Cardiac muscle cell (in vitro differentiated cells and primary cell): ENCODE measurements at regions not wholly inside any gene's neighbourhood (a gene's known extent, or its start where the extent isn't known, plus 50 kb on each side); places are given as distances from the start of the nearest gene placed in this dataset.

Source experiments
- DNase-seq, 2 donors: peaks; one replicate each; pipeline versions ENCODE4 v3.0.0 to v3.0.0-alpha.2; 2010 to 2017; ENCODE audit warnings: low read depth in 1 of 2, low spot score in 1 of 2
- H3K27ac ChIP-seq: fragments of 200-600 bp; sonication (generic); 2 replicates; pipeline ENCODE4 v1.5.1; 2016
- H3K27me3 ChIP-seq: fragments of 200-600 bp; sonication (generic); 2 replicates; pipeline ENCODE4 v1.6.0; 2016; ENCODE audit warnings: control low read depth
- H3K36me3 ChIP-seq: fragments of 200-600 bp; sonication (generic); 2 replicates; pipeline ENCODE4 v1.5.1; 2016; ENCODE audit warnings: control low read depth
- H3K4me1 ChIP-seq: fragments of 200-600 bp; sonication (generic); 2 replicates; pipeline ENCODE4 v1.8.1; 2017; ENCODE audit warnings: low read depth, mild to moderate bottlenecking, mixed run types
- H3K4me3 ChIP-seq: fragments of 200-600 bp; sonication (generic); 2 replicates; pipeline ENCODE4 v1.5.1; 2016; ENCODE audit warnings: mild to moderate bottlenecking
- H3K9me3 ChIP-seq: fragments of 200-600 bp; sonication (generic); 2 replicates; pipeline ENCODE4 v1.5.1; 2017; ENCODE audit warnings: low read depth, mild to moderate bottlenecking, control low read depth
- TF ChIP-seq, protein P1 (sequence below): IDR thresholded peaks from 2 replicates; pipeline ENCODE4 v1.5.1; 2012; ENCODE audit warnings: low read depth, mild to moderate bottlenecking, low read length

DNA sequence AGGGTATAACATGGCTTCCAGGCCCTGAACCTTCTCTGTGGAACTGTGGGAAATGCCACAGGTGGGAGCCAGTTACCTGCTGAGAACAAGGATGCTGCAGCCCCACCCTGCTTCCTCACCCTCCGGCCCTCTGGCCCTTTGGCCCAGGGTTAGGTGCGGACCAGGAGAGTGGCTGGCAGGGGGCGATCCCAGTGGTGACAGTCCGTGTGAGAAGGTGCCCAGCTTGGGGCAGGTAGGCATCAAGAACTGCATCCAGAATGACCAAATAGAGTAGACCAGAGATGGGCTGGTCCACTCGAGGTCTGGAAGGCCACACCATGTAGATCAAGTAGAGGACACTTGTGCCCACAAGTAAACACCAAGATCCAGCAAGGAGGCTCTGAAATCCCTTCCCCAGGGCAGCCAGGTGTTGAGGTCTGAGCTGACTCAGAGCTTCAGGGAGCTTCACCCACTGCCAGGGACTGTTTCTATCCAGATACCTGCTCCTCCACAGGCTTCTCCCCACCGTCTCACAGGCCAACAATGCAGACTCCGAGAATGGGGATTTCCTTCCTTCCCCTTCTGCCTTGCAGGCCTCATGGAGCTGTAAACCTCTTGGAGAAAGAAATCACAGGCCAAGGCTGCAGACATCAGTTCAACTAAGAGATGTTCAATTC, 61.4 kb upstream of the ZSWIM6 start:
- TF ChIP-seq, protein P1, sequence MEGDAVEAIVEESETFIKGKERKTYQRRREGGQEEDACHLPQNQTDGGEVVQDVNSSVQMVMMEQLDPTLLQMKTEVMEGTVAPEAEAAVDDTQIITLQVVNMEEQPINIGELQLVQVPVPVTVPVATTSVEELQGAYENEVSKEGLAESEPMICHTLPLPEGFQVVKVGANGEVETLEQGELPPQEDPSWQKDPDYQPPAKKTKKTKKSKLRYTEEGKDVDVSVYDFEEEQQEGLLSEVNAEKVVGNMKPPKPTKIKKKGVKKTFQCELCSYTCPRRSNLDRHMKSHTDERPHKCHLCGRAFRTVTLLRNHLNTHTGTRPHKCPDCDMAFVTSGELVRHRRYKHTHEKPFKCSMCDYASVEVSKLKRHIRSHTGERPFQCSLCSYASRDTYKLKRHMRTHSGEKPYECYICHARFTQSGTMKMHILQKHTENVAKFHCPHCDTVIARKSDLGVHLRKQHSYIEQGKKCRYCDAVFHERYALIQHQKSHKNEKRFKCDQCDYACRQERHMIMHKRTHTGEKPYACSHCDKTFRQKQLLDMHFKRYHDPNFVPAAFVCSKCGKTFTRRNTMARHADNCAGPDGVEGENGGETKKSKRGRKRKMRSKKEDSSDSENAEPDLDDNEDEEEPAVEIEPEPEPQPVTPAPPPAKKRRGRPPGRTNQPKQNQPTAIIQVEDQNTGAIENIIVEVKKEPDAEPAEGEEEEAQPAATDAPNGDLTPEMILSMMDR: no peak
- no peak for DNase-seq
- Histone ChIP-seq H3K9me3 (no peaks in the 10 kb centered on the region), H3K27me3 (no peaks in the 10 kb centered on the region), H3K4me1 (no peaks in the 10 kb centered on the region), H3K27ac (no peak overlapping the region), H3K36me3 (no peaks in the 10 kb centered on the region), H3K4me3 (no peak overlapping the region)

DNA sequence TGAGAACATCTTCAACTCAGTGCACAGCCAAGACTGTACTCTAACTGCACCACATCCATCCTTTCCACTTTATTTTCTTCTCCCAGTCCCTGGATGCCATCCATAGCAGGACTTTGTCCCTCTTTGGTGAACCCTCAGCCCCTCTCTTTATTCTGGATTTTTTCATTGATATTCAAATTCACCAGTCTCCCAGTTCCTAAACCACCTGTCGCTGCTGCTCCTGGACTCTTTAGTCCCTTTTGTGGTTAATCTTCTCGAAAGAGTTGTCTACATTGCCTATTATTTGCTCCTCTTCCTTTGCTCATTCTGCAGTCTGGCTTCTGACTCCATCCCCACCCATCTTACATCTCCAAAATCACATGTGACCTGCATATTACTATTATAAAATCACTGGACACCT, 59.4 kb upstream of the ZSWIM6 start:
- Histone ChIP-seq H3K36me3 (no peaks in the 10 kb centered on the region), H3K9me3 (no peaks in the 10 kb centered on the region), H3K4me1 (no peaks in the 10 kb centered on the region), H3K27me3 (no peaks in the 10 kb centered on the region), H3K27ac (no peak overlapping the region), H3K4me3 (no peak overlapping the region)
- TF ChIP-seq, protein P1: no peak
- no peak for DNase-seq

DNA sequence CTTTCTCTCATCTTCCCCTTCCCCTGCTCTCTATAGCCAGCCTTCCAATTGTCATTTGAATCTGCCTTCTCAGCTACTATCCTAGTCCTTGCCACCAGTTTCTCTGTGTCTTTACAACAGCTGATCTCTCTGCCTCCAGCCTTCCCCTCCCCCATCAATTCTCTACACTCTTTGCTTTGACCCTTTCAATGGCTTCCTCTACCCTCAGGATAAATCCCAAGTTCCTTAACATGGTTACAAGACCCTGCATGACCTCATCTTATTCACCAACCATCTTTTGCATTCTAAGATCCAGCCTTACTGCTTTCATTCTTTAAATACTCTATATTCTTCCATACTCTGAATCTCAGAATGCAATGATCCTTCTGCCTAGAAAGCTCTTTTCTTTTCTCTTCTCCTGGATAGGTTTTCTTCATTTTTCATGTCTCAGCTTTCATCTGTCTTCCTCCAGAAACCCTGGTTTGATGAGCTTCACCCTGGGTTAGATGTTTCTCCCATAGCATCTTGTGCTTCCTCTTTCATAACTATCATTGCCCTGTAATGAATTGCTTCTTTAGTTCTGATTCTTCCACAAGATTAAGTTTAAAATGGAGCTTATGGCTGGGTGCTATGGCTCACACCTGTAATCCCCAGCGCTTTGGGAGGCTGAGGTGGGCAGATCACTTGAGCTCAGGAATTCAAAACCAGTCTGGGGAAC, 58.6 kb upstream of the ZSWIM6 start:
- H3K9me3 ChIP-seq: no peaks in the 10 kb centered on the region
- no peaks in the 10 kb centered on the region for H3K4me1 ChIP-seq
- no peaks in the 10 kb centered on the region for H3K27me3 ChIP-seq
- TF ChIP-seq, protein P1: no peak
- no peak for DNase-seq
- H3K27ac ChIP-seq: no peak overlapping the region
- H3K4me3 ChIP-seq: no peak overlapping the region
- H3K36me3 ChIP-seq: no peaks in the 10 kb centered on the region

DNA sequence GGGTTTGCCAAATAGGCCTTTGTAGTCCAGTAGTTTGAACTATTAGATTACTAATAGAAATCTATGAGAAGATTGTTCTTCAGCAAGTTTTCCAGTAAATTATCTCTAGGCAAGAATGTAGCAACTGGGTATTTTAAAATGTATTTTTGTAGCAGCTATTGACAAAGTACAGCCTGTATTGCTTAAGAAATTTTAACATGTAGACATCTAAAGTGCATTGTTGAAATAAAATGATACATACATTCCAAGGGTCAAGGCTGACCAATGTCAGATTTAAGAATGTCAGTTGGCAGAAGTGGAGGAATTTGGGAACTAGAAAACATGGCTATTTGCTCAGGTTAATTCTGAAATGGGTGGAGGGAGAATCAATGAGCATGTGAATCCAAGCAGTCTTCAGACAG, 57.5 kb upstream of the ZSWIM6 start:
- Histone ChIP-seq H3K36me3 (no peaks in the 10 kb centered on the region), H3K27me3 (no peaks in the 10 kb centered on the region), H3K4me1 (no peaks in the 10 kb centered on the region), H3K4me3 (no peak overlapping the region), H3K27ac (no peak overlapping the region), H3K9me3 (no peaks in the 10 kb centered on the region)
- peak in 1 of 2 donors; percentile 52 for DNase-seq
- TF ChIP-seq, protein P1: no peak

DNA sequence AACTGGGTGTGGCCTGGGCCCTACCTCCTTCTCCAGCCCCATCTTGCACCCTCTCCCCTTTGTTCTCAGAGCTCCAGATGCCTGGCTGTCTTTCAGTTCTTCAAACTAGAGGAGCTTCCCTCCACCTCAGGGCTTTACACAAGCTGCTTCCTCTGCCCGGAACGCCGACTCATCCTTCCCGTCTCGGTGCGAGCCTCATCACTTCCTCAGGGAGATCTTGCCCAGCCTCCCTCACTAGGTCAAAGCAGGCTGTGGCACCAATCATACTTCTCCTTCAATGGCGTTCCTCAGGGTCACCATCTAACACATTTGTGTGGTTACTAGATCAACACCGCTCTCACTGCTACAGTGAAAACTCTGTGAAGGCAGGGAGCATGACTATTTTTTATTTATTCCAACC, 56.2 kb upstream of the ZSWIM6 start:
- TF ChIP-seq, protein P1: no peak
- Histone ChIP-seq H3K27me3 (no peaks in the 10 kb centered on the region), H3K36me3 (no peaks in the 10 kb centered on the region), H3K4me1 (no peaks in the 10 kb centered on the region), H3K4me3 (no peak overlapping the region), H3K9me3 (no peaks in the 10 kb centered on the region), H3K27ac (no peak overlapping the region)
- peak in 1 of 2 donors; percentile 69 for DNase-seq
